NCI-H187 (cell line): ENCODE measurements at regions not wholly inside any gene's neighbourhood (a gene's known extent, or its start where the extent isn't known, plus 50 kb on each side); places are given as distances from the start of the nearest gene placed in this dataset.

Source experiments
- DNase-seq, 2 experiments: peaks; one replicate each; lab custom pipeline; 2025; lab: John Stamatoyannopoulos, UW

- DNase-seq, result no peak
Observed at GRCh38 chr5:99724732-99725290, 796.0 kb upstream of the CHD1 start.

GRCh38 chr5:99721506-99721905 lies 792.7 kb upstream of the CHD1 start:
- DNase-seq, result no peak

DNA sequence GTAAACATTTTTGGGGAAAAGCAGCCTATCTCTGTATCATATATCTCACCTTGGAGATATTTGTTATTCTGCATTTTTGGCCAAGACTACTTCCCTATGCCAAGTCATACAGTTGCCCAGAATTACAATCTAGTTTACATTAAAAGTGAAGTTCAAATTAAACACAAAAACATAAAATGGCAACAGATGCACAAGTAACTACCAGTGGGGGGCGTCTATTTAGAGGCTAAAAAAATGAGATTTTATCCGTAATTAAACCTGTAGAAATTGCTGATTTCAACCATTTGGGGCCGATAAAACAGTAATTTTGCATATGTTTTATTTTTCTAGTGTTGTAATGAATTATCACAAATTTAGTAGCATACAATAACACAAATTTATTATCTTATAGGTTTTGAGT lies 787.1 kb upstream of the CHD1 start:
- DNase-seq, result no peak

DNA sequence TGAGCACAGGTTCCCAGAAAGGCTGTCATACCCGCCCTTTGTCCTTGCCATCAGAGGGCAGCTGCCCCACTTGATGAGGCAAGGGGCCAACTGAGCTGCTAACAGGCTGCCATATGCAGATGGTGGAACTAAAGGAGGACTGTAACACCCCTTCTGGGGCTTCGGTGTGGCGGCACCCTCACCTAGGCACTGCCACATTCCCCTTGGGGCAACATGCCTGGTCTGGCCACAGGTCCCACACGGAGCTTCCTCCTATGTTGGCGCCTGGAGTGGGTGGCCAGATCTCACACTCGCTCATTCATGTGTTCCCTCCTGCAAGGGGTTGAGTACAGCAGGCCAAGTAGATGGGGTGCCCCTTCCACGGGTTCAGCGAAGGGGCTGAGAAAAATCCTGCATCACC lies 777.4 kb upstream of the CHD1 start:
- DNase-seq, result no peak

- DNase-seq, result no peak
Observed at GRCh38 chr5:99702565-99702964, 773.8 kb upstream of the CHD1 start.

DNA sequence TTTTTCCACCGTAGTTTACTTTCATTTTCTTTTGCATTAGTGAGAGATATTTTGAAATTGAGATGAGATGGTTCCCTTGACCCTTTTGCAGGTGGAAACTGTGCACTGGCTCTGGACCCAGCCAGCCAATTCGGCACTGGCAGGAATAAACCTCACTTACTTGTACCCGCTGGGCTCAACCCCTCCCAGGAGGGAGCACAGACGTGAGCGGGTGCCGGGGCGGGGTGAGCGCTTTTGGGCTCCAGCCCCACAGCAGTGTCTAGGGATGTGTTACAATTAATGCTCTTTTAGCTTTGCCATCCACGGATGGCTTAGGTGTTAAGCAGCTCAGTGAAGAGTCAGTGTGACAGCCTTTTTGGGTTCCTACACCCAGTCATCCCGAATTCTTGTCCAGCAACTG lies 766.1 kb upstream of the CHD1 start:
- DNase-seq, result no peak

DNA sequence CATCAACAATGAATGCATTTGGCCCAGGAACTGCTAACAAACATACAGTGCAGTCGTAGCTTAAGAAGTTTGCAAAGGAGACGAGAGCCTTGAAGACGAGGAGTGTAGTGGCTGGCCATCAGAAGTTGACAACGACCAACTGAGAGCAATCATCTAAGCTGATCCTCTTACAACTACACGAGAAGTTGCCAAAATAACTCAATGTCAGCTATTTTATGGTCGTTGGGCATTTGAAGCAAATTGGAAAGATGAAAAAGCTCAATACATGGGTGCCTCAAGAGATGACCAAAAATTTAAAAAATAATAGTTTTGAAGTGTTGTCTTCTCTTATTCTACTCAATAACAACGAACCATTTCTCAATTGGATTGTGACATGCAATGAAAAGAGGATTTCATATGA lies 757.7 kb upstream of the CHD1 start:
- DNase-seq, result no peak

GRCh38 chr5:99675974-99676373 lies 747.2 kb upstream of the CHD1 start:
- no peak for DNase-seq

DNA sequence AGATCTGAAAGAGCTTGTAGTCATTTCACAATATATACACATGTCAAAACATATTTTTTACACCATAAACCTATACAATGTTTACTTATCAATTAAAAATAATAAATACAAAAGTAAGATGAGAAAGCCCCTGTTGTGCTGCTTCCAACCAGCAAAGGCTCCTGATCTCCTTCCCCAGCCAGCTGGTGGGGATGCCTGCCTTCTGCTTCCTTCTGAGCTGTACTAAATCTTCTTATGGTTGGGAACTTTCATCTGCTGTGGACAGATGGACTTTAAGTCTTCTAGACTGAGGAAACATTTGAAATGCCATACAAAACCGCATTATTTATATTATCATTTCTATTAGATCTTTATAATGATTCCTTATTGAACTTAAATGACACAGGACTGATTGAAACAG lies 745.3 kb upstream of the CHD1 start:
- DNase-seq, result no peak

DNA sequence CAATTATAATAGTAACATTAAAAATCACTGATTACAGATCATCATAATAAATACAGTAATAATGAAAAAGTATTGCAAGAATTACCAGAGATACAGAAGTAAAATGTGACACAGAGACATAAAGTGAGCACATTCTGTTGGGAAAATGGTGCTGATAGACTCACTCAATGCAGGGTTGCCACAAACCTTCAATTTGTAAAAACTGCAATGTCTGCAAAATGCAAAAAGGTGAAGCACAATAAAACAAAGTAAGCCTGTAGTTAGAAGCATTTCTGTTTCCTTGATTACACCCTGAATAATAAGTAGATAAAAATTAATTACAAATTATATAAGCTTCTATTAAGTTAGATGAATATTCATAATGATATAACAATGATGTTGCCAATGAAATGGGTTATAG lies 736.2 kb upstream of the CHD1 start:
- DNase-seq, result no peak

DNA sequence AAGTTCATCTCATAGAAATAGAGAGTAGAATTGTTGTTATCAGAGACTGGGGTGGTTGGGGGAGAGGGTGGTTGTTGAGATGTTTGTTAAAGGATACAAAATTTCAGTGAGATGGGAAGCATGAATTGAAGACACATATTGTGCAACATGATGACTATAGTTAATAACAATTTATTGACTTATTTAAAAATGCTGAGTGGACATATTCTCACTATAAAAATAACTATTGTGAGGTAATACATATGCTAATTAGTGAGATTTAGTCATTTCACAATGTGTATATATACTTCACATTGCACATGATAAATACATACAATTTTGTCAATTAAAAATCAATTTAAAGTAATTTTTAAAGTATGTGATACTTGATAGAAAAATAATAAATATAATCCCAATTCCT lies 722.5 kb upstream of the CHD1 start:
- no peak for DNase-seq

- DNase-seq, result no peak
Observed at GRCh38 chr5:99646011-99646647, 717.3 kb upstream of the CHD1 start.

GRCh38 chr5:99644822-99645221 lies 716.0 kb upstream of the CHD1 start:
- no peak for DNase-seq

GRCh38 chr5:99640646-99641045 lies 711.8 kb upstream of the CHD1 start:
- no peak for DNase-seq

DNA sequence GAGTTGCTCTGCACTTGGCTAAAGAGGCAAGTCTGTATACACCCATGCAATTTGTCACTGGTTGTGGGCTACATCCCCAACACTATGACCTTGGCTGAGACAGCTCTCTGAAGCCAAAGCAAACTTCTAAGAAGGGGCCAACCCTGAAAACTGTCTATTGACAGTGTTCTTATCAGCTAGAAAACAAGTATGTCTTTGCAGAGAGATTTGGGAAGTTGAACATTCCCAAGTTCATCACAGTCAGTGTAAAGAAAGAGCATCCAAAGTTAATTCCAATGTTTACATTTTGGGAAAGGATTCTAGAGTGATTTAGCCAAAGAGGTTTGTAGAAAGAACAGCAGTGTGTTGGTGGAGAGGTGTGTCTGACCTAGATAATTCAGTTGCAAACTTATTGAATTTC lies 711.1 kb upstream of the CHD1 start:
- no peak for DNase-seq

DNA sequence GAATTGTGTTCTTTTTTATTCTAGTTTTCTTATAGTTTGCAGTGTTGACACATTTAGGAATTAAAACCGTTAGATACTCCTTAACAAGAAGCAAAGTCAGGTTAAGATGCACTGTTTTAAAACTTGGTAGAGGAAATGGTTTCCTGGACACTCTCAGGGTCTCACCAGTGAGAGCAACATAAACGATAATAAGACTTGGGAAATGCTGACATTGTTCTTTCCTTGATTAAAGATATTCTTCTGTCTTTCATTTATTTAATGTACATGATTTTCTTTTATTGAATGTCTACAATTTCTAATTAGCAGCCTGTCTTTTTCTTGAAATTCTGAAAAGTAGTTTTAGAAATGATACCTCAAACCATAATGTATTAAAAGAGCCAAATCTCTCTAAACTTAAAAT lies 707.9 kb upstream of the CHD1 start:
- no peak for DNase-seq

GRCh38 chr5:99621772-99622681 lies 693.2 kb upstream of the CHD1 start:
- DNase-seq, result no peak

DNA sequence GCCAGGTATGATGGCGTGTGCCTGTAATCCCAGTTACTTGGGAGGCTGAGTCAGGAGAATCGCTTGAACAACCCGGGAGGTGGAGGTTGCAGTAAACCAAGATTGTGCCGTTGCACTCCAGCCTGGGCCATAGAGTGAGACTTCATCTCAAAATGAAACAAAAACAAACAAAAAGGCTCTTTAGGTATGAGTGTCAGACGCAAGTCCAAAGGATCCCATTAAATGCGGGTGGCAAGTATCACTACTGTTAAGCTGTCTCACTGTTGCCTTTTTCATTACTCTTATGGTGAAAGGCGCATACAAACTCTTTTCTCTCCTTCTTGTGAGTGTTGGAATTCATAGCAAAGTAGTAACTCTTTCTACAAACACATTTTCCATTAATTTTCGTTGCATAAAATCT lies 688.5 kb upstream of the CHD1 start:
- DNase-seq, result no peak

GRCh38 chr5:99614888-99615287 lies 686.1 kb upstream of the CHD1 start:
- no peak for DNase-seq

DNA sequence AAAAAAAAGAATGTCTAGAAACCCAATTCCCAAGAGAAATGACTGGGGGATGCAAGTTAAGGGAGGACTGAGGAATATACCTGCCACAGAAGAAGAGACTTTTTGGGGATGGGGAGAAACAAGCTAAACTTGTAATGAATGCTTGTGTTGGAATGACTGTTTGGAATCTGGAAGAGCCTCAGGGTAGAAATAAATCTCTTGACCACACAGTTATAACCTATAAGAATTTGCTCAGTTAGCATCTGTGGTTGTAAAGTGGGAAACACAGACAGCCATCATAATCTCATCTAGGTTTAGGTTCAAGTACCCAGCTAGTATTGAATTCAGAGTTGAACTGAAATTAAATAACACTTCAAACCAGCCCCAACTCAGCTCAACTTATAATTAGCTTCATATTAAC lies 678.3 kb upstream of the CHD1 start:
- DNase-seq, result no peak

- DNase-seq, result no peak
Observed at GRCh38 chr5:99605904-99606303, 677.1 kb upstream of the CHD1 start.

- DNase-seq, result no peak
Observed at GRCh38 chr5:99600952-99601351, 672.1 kb upstream of the CHD1 start.

DNA sequence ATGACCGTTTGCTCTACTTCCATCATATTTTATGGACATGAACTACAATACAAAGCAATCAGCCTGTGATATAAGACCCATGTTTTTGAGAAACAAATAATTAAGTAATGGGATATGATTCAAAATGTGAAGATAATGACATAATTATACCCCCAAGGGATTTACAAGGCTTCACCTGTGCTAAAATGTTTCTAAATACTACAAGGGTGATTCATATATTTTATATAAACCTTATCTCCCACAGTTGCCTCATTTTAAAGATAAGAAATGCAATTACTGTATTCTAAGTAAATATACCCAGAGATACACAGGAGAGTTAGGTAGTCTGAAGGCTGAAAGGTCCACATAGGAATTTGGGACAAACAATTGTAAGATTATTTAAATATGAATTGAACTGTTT lies 662.0 kb upstream of the CHD1 start:
- DNase-seq, result no peak
